ENCODE measurements at regions not wholly inside any gene's neighbourhood (a gene's known extent, or its start where the extent isn't known, plus 50 kb on each side); places are given as distances from the start of the nearest gene placed in this dataset.

DNA sequence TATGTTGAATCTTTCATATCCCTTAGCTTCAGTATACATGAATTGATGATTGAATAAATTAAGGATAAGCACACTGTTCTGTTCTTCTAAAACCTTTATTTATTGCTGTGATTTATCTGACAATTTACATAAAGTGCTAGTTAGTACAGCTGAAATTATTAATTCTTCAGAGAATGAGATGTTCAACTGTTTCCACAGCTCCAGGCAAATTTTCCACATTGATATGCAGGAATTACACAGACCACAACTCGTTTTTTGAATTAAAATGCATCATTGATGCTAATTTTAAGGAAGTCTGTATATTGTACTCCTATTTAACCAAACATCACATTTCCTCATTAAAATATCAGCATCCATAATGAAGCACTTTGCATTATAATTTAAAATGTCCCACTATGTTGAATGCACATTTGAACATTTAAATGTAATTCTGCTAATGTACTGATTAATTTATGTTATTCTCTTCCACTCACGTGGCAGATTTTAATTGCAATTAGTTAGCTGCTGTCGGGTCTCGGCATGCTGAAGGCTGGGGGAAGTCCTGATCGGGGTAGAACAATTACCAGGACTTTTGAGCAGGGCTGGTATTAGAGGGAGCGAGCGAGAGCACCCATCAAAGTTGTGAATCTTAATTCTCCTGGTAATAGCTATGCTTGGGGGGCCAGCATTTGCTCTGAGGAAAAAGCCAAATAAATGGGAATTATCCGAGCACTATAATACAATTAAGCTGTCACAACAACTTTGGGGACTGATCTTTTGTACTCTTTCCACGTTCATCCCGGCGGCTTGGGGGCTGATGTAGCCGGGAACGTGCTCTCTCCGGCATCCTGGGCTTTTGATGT lies 136.7 kb upstream of the TMTC4 start:
- Histone ChIP-seq H3K36me3 (no peaks in the 10 kb centered on the region), H3K4me1 (no peaks in the 10 kb centered on the region), H3K9me3 (no peaks in the 10 kb centered on the region), H3K27me3 (no peaks in the 10 kb centered on the region), H3K4me3 (no peak overlapping the region), H3K27ac (no peak overlapping the region)
- intact Hi-C loops (cut with DNase I), result no loop called here
- TF ChIP-seq, protein P1, sequence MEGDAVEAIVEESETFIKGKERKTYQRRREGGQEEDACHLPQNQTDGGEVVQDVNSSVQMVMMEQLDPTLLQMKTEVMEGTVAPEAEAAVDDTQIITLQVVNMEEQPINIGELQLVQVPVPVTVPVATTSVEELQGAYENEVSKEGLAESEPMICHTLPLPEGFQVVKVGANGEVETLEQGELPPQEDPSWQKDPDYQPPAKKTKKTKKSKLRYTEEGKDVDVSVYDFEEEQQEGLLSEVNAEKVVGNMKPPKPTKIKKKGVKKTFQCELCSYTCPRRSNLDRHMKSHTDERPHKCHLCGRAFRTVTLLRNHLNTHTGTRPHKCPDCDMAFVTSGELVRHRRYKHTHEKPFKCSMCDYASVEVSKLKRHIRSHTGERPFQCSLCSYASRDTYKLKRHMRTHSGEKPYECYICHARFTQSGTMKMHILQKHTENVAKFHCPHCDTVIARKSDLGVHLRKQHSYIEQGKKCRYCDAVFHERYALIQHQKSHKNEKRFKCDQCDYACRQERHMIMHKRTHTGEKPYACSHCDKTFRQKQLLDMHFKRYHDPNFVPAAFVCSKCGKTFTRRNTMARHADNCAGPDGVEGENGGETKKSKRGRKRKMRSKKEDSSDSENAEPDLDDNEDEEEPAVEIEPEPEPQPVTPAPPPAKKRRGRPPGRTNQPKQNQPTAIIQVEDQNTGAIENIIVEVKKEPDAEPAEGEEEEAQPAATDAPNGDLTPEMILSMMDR (IDR thresholded peaks at IDR 0.05), result no peak
- TF ChIP-seq POLR2AphosphoS5 (IDR thresholded peaks at IDR 0.05; ENCODE audit: insufficient read depth in 1 of 2, low read depth in 1 of 2) (no peak), POLR2A (IDR thresholded peaks at IDR 0.05) (no peak)
- no peak for DNase-seq (ENCODE audit: extremely low spot score in 2 of 2)

DNA sequence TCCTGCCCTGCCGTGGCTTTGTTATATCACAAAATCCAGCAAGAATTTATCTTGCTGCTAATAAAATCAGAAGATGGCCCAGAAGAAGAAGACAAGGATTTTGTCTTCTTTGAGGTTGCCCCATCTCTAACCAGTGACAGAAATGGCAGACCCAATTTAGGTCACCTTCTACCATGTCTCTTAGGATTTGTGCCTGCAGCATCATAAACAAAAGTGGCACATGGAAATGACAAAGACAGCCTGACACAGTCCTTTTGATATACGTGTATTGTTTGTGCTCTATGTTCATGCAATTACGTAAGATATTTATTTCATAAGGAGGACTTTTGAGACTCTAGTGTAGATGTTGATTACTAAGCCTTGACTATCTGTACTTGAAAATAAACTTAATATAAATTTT lies 135.9 kb upstream of the TMTC4 start:
- intact Hi-C loops (cut with DNase I), result no loop called here
- TF ChIP-seq, protein P1 (IDR thresholded peaks at IDR 0.05), result no peak
- no peak for TF ChIP-seq POLR2AphosphoS5 (IDR thresholded peaks at IDR 0.05; ENCODE audit: insufficient read depth in 1 of 2, low read depth in 1 of 2)
- TF ChIP-seq POLR2A (IDR thresholded peaks at IDR 0.05), result no peak

DNA sequence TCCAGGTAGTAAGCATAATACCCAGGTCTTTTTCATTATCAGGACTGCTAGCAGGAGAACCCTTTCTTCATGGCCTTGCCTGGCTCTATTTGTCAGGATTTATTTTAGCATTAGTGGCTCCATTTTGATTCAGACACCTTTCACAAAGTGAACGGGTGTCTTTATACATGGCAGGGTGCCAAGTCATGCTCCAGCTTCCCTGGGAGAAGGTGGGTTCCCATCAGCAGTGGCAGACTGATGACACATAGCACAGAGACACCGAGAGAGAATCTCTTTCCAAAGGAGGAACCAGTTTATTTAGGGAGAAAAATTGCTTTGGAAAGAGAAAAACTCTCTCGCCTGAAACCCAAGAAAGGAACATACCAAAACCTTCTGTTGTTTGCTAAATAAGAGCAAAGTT lies 135.3 kb upstream of the TMTC4 start:
- intact Hi-C loops (cut with DNase I), result loop anchor here (5.0 kb wide), 1 partner anchor 1008 kb away; no protein-coding TSS in a partner anchor
- Histone ChIP-seq H3K27me3 (no peaks in the 10 kb centered on the region), H3K9me3 (no peaks in the 10 kb centered on the region), H3K4me1 (no peaks in the 10 kb centered on the region), H3K27ac (no peak overlapping the region), H3K4me3 (no peak overlapping the region), H3K36me3 (no peaks in the 10 kb centered on the region)
- TF ChIP-seq POLR2A (IDR thresholded peaks at IDR 0.05) (no peak), POLR2AphosphoS5 (IDR thresholded peaks at IDR 0.05; ENCODE audit: insufficient read depth in 1 of 2, low read depth in 1 of 2) (no peak)
- TF ChIP-seq, protein P1 (IDR thresholded peaks at IDR 0.05), result no peak
- no peak for DNase-seq (ENCODE audit: extremely low spot score in 2 of 2)

More for the DNA sequence above, 135.9 kb upstream of the TMTC4 start:
- no peak overlapping the region for H3K4me3 ChIP-seq
- no peaks in the 10 kb centered on the region for H3K36me3 ChIP-seq
- no peak overlapping the region for H3K27ac ChIP-seq
- no peaks in the 10 kb centered on the region for H3K9me3 ChIP-seq
- no peaks in the 10 kb centered on the region for H3K27me3 ChIP-seq
- no peak for DNase-seq (ENCODE audit: extremely low spot score in 2 of 2)
- no peaks in the 10 kb centered on the region for H3K4me1 ChIP-seq

DNA sequence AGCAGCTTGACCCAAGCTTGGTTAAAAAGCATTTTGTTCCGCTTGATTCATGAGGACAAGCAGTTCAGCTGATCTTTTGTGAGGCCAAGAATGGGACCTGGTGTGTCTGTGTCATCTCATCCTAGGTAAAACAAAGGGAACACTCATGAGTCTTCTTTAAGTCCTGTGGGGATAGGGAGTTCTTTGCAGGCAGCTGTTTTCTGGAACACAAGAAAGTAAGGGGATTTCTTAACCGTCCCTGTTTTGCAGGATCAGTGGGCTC lies 134.5 kb upstream of the TMTC4 start:
- intact Hi-C loops (cut with DNase I), result loop anchor here (5.0 kb wide), 1 partner anchor 1007 kb away; no protein-coding TSS in a partner anchor
- Histone ChIP-seq H3K9me3 (no peaks in the 10 kb centered on the region), H3K27ac (no peak overlapping the region), H3K4me1 (no peaks in the 10 kb centered on the region), H3K27me3 (no peaks in the 10 kb centered on the region), H3K36me3 (no peaks in the 10 kb centered on the region), H3K4me3 (no peak overlapping the region)
- TF ChIP-seq POLR2A (IDR thresholded peaks at IDR 0.05), result no peak
- TF ChIP-seq, protein P1 (IDR thresholded peaks at IDR 0.05), result no peak
- TF ChIP-seq POLR2AphosphoS5 (IDR thresholded peaks at IDR 0.05; ENCODE audit: insufficient read depth in 1 of 2, low read depth in 1 of 2), result no peak
- DNase-seq (ENCODE audit: extremely low spot score in 2 of 2), result no peak

Measured in vagina (tissue), 2 donors.